Activated naive CD4-positive, alpha-beta T cell treated with anti-CD3 and anti-CD28 coated beads for 36 hours (primary cell): ENCODE measurements at regions not wholly inside any gene's neighbourhood (a gene's known extent, or its start where the extent isn't known, plus 50 kb on each side); places are given as distances from the start of the nearest gene placed in this dataset.
"Not testable (repeated sequence)": the region's sequence is repeated elsewhere in the genome, so short reads cannot be mapped to it uniquely, and the experiment has no call there.

Experiments used
- CTCF ChIA-PET: fragments of 350-600 bp; sonication (Branson Sonifier 250); formaldehyde crosslinking; loops from one replicate; lab custom pipeline; 2021; ENCODE audit warnings: antibody characterized with exemption; lab: Charles Lee
- DNase-seq: peaks from one replicate; pipeline ENCODE4 v3.0.0-alpha.2; 2020
- H3K27ac Mint-ChIP-seq: one replicate; pipeline ENCODE4 v1.8.0; 2021; ENCODE audit warnings: mild to moderate bottlenecking, mixed read lengths
- H3K27me3 Mint-ChIP-seq: one replicate; pipeline ENCODE4 v1.8.0; 2021; ENCODE audit warnings: low read depth, mixed read lengths
- H3K36me3 Mint-ChIP-seq: one replicate; pipeline ENCODE4 v1.8.0; 2021; ENCODE audit warnings: low read depth, mixed read lengths
- H3K4me1 Mint-ChIP-seq: one replicate; pipeline ENCODE4 v1.8.0; 2021; ENCODE audit warnings: low read depth, mixed read lengths
- H3K4me3 Mint-ChIP-seq: one replicate; pipeline ENCODE4 v1.8.0; 2021; ENCODE audit warnings: mild to moderate bottlenecking, moderate library complexity, mixed read lengths
- H3K9me3 Mint-ChIP-seq: one replicate; pipeline ENCODE4 v1.8.0; 2021; ENCODE audit warnings: mixed read lengths
- intact Hi-C: fragments of 100-400 bp; cut with micrococcal nuclease; formaldehyde crosslinking; loops from one replicate; pipeline ENCODE4 v1.15.1; 2023

DNA sequence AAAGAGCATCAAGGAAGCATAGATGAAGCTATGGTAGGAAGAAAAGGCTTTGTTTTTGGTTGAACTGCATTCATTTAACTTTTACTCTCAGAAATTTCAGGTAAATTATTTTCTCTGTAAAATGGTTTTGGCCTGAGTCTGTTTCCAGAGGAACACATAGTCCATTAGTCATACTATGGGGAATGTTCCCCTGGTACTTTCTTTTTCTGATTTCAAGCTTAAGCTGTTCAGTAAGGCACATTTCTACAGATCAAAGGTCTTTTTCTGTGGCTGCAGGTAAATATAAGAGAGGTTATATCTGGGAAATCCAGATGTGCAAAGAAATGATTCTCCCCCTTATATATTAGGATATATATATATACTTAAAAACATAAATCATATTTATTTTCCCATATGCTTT is 1744.4 kb upstream of the ADGRL3 start:
- CTCF ChIA-PET, result no interaction called here
- intact Hi-C loops, result no loop called here
- Mint-ChIP-seq H3K27me3 (no peaks in the 10 kb centered on the region), H3K4me3 (no peak overlapping the region), H3K36me3 (no peaks in the 10 kb centered on the region), H3K27ac (no peak overlapping the region), H3K4me1 (no peaks in the 10 kb centered on the region), H3K9me3 (peaks cover 3% of the 10 kb centered on the region)
- no peak for DNase-seq

DNA sequence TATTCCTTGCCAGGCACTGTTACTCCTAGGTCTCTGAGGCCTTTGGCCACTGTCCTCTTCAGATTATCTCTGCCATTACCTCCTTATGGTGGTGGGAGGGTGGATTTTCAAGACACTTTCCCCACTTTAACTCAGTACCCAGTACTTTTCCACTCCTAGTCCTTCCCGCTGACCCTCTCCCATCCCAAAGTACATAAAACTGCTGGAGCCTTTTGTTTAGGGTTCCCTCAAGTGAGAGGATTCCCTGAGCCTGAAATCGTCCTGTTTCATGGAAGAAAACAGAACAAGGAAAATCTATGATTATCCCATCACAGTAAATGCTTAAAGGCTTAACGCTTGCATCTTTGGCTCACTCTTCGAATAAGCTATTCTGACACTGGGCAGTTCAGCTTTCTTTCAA is 1742.5 kb upstream of the ADGRL3 start:
- Mint-ChIP-seq H3K36me3 (no peaks in the 10 kb centered on the region), H3K27me3 (no peaks in the 10 kb centered on the region), H3K4me3 (no peak overlapping the region), H3K27ac (no peak overlapping the region), H3K9me3 (peaks cover 3% of the 10 kb centered on the region), H3K4me1 (no peaks in the 10 kb centered on the region)
- intact Hi-C loops, result no loop called here
- no peak for DNase-seq
- CTCF ChIA-PET, result no interaction called here

DNA sequence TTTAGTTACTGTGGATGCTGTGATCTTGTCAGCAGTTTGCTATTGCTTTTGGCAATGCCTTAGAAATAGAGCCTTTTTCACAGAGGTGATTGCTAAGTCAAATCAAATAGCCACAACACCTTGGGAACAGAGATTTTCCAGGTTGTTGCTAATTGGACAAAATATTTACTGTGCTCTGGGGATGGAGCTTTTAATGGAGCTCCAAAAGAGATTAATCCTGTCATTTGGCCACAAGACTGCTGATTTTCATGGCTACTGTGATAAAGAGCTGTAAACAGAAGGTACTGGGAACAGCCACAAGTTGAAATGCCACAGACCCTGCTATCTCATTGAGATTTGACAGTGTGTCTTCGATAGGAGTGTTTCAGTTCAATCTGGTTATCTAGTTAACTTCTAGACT is 1715.2 kb upstream of the ADGRL3 start:
- Mint-ChIP-seq H3K9me3 (peaks cover 7% of the 10 kb centered on the region), H3K4me1 (no peaks in the 10 kb centered on the region), H3K4me3 (no peak overlapping the region), H3K36me3 (no peaks in the 10 kb centered on the region), H3K27ac (no peak overlapping the region), H3K27me3 (no peaks in the 10 kb centered on the region)
- DNase-seq, result no peak
- CTCF ChIA-PET, result no interaction called here
- intact Hi-C loops, result no loop called here

DNA sequence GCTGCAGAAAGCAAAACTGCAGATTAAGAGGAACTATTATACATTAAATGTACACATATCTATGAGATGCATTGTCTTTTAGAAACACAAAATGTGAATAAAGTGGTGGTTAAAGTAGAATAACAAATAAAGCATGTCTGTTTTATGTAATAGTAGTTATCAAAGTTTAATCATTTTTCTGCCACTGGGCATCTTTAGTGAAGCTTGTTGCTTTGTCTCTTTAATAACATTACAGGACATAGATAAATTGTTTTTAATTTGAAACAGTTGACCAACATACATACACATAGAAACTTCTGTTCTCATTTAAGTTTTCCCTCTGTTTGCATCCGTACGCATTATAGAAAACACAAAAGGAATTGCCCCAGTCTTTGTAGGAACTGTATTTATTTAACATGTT is 1700.0 kb upstream of the ADGRL3 start:
- H3K9me3 Mint-ChIP-seq, result peaks cover 5% of the 10 kb centered on the region
- intact Hi-C loops, result no loop called here
- no peak overlapping the region for H3K4me3 Mint-ChIP-seq
- no peaks in the 10 kb centered on the region for H3K36me3 Mint-ChIP-seq
- no peak for DNase-seq
- H3K27ac Mint-ChIP-seq, result no peak overlapping the region
- no peaks in the 10 kb centered on the region for H3K4me1 Mint-ChIP-seq
- no peaks in the 10 kb centered on the region for H3K27me3 Mint-ChIP-seq
- CTCF ChIA-PET, result no interaction called here

DNA sequence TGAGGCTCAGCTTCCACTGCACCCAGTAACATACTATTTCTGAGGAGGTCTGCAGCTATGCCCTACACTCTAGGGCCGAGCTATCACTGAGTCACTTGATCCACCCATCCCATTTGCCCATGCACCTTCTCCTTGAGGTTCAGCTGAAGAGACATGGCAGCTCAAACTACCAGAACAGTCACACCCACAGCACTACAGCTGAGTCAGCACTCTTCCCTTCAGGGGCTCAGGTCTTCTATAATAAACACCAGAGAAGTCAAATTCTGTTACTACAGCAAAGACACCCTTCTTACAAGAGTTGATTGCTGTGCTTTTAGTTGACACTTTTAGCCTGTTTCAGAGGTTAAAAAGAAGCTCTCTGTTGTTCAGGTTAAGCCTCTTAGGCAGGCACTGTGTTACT is 1696.4 kb upstream of the ADGRL3 start:
- no peak for DNase-seq
- Mint-ChIP-seq H3K4me3 (no peak overlapping the region), H3K4me1 (no peaks in the 10 kb centered on the region), H3K36me3 (no peaks in the 10 kb centered on the region), H3K27ac (no peak overlapping the region), H3K9me3 (peaks cover 5% of the 10 kb centered on the region), H3K27me3 (no peaks in the 10 kb centered on the region)
- CTCF ChIA-PET, result no interaction called here
- intact Hi-C loops, result no loop called here

DNA sequence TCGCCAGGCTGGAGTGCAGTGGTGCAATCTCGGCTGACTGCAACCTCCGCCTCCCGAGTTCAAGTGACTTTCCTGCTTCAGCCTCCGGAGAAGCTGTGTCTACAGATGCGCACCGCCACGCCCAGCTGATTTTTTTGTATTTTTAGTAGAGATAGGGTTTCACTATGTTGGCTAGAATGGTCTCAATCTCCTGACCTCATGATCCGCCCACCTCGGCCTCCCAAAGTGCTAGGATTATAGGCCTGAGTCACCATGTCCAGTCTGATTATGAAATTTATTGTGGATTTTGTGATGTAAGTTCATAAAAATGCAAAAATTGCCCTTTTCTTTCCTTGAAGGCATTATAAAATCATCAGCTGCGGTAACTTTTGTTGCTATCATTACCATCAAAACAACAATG is 1688.3 kb upstream of the ADGRL3 start:
- intact Hi-C loops, H3K4me3 Mint-ChIP-seq, H3K9me3 Mint-ChIP-seq, DNase-seq, CTCF ChIA-PET, H3K27me3 Mint-ChIP-seq, H3K4me1 Mint-ChIP-seq, H3K27ac Mint-ChIP-seq, H3K36me3 Mint-ChIP-seq: not testable (repeated sequence)

DNA sequence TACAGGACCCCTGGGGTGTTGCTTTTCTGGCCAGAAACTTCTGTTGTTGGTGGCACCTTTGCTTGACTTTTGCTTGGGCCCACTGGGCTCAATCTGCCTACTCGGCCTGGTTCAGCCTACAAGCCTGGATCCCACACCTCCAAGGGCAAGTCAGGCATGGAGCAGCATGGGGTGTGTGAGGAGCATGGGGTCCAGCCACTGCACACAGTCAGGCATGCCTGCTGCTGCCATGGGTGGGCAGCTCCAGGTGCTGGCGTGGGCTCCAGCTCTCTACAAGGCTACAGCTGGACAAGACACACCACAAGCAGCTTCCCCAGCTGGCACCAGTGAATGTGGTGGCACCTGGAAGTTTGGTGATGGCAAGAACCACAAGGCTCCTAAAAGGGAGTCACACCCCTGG is 1683.1 kb upstream of the ADGRL3 start:
- no peaks in the 10 kb centered on the region for H3K36me3 Mint-ChIP-seq

DNA sequence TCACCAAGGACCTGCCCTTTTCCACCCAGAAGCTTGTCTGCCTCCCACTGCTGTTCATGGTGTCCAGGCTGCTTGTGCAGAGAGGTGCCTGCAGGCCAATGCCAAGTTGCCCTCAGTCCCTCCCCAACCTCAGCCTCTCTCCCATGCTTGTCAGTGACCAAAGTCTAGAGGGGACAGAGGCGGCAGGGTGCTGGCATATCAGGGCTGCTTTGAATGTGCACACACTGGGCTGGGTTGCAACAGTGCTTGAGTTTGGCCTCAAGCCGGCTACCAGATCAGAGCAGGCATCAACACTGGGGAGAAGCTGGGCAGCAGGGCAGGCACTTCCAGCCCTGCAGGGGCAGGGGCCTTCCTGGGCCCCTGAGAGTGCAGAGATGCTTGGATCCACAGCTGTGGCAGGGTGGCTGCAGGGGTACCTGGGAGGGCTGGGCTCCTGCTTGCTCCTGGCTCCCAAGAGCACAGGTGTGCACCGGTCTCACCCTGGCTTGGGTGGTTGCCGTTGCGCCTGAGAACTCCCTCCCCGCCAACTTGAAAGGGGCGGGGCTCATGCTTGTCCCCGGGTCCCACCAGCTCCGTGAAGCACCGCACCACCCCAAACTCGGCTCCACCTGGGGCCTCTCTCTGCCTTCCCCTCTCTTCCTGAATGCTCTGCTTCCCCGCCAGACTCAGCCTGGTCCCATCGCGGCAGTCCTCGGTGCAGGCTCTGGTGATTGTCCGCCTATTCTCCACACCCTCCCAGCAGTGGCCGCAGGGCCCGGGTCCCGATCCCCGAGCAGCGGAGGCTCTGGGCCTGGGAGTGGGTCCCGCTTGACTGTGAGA is 1681.9 kb upstream of the ADGRL3 start:
- DNase-seq, result no peak
- peaks cover 3% of the 10 kb centered on the region for H3K9me3 Mint-ChIP-seq
- CTCF ChIA-PET, result no interaction called here
- no peaks in the 10 kb centered on the region for H3K4me1 Mint-ChIP-seq
- intact Hi-C loops, result no loop called here
- H3K27ac Mint-ChIP-seq, result no peak overlapping the region
- no peaks in the 10 kb centered on the region for H3K36me3 Mint-ChIP-seq
- no peak overlapping the region for H3K4me3 Mint-ChIP-seq
- no peaks in the 10 kb centered on the region for H3K27me3 Mint-ChIP-seq

More for the DNA sequence above, 1683.1 kb upstream of the ADGRL3 start:
- Mint-ChIP-seq H3K4me3 (no peak overlapping the region), H3K27ac (no peak overlapping the region), H3K9me3 (no peaks in the 10 kb centered on the region), H3K4me1 (no peaks in the 10 kb centered on the region), H3K27me3 (no peaks in the 10 kb centered on the region)
- intact Hi-C loops, result no loop called here
- DNase-seq, result no peak
- CTCF ChIA-PET, result no interaction called here

DNA sequence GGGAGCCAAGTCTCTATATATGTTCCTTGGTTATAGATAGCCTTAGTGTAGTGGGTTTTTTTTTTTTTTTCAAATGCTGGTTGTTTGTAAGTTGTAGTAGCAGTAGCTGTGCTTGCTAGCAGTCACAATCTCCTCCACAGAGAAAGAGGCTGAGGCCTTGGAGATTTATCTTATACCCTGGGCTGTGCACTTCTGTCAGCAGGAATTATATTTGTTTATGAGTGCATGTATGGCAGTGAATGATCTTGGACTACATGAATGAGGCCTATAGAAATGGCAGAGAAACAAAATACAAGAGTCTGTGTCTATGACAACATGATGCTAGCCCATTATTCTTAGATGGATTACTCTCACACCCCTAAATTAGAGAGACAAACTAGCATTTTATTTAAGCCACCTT is 1674.2 kb upstream of the ADGRL3 start:
- CTCF ChIA-PET, result interaction anchor here (0.7 kb wide), 1 partner anchor 18 kb away, joined by 3 read pairs; no protein-coding TSS in a partner anchor
- Mint-ChIP-seq H3K4me1 (no peaks in the 10 kb centered on the region), H3K27ac (no peak overlapping the region)

DNA sequence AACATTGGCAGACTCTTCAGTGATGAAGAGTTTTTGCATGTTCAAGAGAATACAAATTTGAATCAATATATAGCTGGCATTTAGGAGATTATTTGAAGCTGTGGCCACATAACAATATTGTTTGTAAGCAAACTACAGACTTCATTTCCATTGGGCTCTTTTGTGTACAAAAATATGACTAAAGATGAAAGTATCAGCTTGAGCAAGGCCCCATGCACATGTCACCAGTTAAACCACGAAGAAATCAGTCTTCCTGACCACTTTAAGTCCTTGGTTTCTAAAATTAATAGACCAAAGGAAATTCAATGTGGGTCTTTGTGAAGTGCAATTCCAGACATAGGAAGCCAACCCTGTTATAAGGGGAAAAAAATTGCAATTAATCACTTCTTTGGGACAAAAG is 1664.6 kb upstream of the ADGRL3 start:
- intact Hi-C loops, result no loop called here
- DNase-seq, result no peak
- no peak overlapping the region for H3K4me3 Mint-ChIP-seq
- CTCF ChIA-PET, result no interaction called here
- H3K27ac Mint-ChIP-seq, result no peak overlapping the region
- no peaks in the 10 kb centered on the region for H3K4me1 Mint-ChIP-seq
- no peaks in the 10 kb centered on the region for H3K27me3 Mint-ChIP-seq
- peaks cover 8% of the 10 kb centered on the region for H3K9me3 Mint-ChIP-seq
- no peaks in the 10 kb centered on the region for H3K36me3 Mint-ChIP-seq

More for the DNA sequence above, 1674.2 kb upstream of the ADGRL3 start:
- Mint-ChIP-seq H3K4me3 (no peak overlapping the region), H3K36me3 (no peaks in the 10 kb centered on the region), H3K9me3 (peaks cover 12% of the 10 kb centered on the region), H3K27me3 (no peaks in the 10 kb centered on the region)
- no peak for DNase-seq
- intact Hi-C loops, result no loop called here

DNA sequence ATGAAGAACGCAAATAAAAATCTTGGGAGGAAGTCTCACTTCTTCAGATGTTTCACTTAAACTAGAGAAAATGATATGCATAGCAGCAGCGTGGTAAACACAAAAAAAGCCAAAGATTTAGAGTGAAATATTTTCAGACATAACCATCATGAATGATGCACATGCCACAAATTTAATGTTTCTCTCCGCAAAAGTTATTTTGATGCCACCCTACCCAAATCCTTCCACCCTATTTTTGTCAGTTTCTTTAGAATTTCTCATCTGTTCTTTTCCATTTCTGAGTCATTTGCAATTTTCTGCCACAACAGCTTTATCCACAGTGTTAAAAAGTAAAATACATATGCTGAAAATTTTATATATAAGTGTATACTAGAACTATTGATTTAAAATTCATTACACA is 1663.7 kb upstream of the ADGRL3 start:
- H3K4me3 Mint-ChIP-seq, result no peak overlapping the region
- intact Hi-C loops, result no loop called here
- CTCF ChIA-PET, result no interaction called here
- peaks cover 8% of the 10 kb centered on the region for H3K9me3 Mint-ChIP-seq
- no peaks in the 10 kb centered on the region for H3K27me3 Mint-ChIP-seq
- H3K27ac Mint-ChIP-seq, result no peak overlapping the region
- DNase-seq, result no peak
- H3K4me1 Mint-ChIP-seq, result no peaks in the 10 kb centered on the region
- no peaks in the 10 kb centered on the region for H3K36me3 Mint-ChIP-seq

DNA sequence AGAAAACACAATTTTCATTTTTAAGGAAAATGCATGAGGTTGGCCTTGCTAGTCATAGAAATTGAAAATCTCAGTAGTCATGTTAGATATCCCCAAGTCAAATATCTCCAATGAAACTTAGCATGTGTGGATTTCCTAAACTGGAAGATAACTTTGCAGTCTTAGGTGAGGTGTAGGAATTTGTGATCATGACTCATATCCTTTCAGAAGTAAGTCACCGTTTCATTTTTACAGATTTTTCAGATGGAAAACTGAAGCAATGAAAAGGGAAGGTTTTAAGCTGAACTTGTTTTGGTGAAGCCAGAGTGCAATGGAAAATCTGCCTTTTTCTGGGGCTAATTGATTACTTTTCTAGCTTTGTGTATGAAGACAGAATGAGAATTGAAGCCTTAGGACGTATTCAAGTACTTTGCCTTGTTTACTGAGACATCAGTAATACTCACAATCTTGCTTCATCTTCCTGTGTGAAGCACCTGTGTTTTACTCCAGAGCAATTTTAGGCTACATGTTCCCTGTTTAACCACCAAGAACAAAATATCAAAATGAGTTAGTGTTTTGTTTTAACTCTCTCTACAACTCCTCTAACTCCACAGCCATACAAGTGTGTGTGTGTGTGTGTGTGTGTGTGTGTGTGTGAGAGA is 1662.8 kb upstream of the ADGRL3 start:
- CTCF ChIA-PET, result interaction anchor here (0.6 kb wide), 1 partner anchor 36 kb away, joined by 3 read pairs; no protein-coding TSS in a partner anchor
- Mint-ChIP-seq H3K27ac (no peak overlapping the region), H3K9me3 (peaks cover 8% of the 10 kb centered on the region), H3K36me3 (no peaks in the 10 kb centered on the region), H3K27me3 (no peaks in the 10 kb centered on the region), H3K4me3 (no peak overlapping the region), H3K4me1 (no peaks in the 10 kb centered on the region)
- intact Hi-C loops, result no loop called here
- DNase-seq, result no peak

DNA sequence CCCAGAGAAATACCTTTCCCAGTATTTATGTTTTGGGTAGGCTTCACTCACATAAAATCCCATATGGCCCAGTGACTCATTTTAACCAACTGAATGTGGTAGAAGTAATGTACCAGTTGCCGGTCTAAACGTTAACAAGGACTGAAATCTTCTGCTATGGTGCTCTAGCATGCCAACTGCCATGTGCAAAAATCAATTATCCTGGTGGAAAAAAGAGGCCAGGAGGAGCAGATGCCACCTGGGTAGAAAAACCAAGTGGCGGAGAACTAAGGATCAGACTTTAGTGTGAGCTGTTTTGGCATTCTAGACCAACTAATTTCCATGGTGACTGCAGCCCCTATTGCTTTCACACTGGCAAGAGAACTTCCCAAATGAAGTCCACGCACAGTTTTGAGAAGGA is 1660.7 kb upstream of the ADGRL3 start:
- Mint-ChIP-seq H3K4me3 (no peak overlapping the region), H3K4me1 (no peaks in the 10 kb centered on the region), H3K9me3 (peaks cover 8% of the 10 kb centered on the region), H3K27me3 (no peaks in the 10 kb centered on the region), H3K27ac (no peak overlapping the region), H3K36me3 (no peaks in the 10 kb centered on the region)
- no peak for DNase-seq
- intact Hi-C loops, result no loop called here
- CTCF ChIA-PET, result no interaction called here
